ENCODE measurements at regions not wholly inside any gene's neighbourhood (a gene's known extent, or its start where the extent isn't known, plus 50 kb on each side); places are given as distances from the start of the nearest gene placed in this dataset.

GRCh38 chr13:107715496-107715895 is 499.8 kb downstream of the LIG4 start:
- Histone ChIP-seq H3K4me2 (ENCODE audit: insufficient read depth, low read length) (no peak overlapping the region), H2AFZ (ENCODE audit: low read depth, low read length) (no peak overlapping the region), H3K27ac (ENCODE audit: extremely low read depth, low read depth, low read length) (no peak overlapping the region), H3K9me1 (ENCODE audit: control insufficient read depth, insufficient read depth, low read length) (no peaks in the 10 kb centered on the region), H3K27me3 (ENCODE audit: control insufficient read depth in 2 of 2, insufficient read depth in 2 of 2, low read length in 2 of 2) (no peaks in the 10 kb centered on the region), H3K79me2 (ENCODE audit: control insufficient read depth, insufficient read depth, low read length) (no peaks in the 10 kb centered on the region), H3K9me3 (replicated peaks; ENCODE audit: control insufficient read depth, insufficient read depth, low read depth, low read length) (no peaks in the 10 kb centered on the region), H3K36me3 (ENCODE audit: control insufficient read depth, insufficient read depth, low read length) (no peaks in the 10 kb centered on the region), H3K4me3 (no peak overlapping the region), H3K4me1 (replicated peaks in 1 of 2; ENCODE audit: control insufficient read depth in 2 of 2, insufficient read depth in 2 of 2, low read length in 2 of 2) (no peaks in the 10 kb centered on the region), H3K9ac (ENCODE audit: insufficient read depth in 1 of 2, low read depth in 2 of 2, low read length in 2 of 2) (no peak overlapping the region), H4K20me1 (replicated peaks; ENCODE audit: control insufficient read depth, insufficient read depth, low read length) (no peaks in the 10 kb centered on the region)
- CTCF ChIA-PET (ENCODE audit: low intra/inter-chr PET ratio) = no interaction called here
- WGBS (ENCODE audit: insufficient coverage, low coverage, missing lambda C conversion rate) = 0% methylated on average over 5 of the region's 7 CpGs
- POLR2A ChIA-PET = no interaction called here
- FAIRE-seq (no peak), ATAC-seq (no peak), DNase-seq (ENCODE audit: extremely low read depth in 1 of 4, low spot score in 3 of 4) (no peak)
- in situ Hi-C loops (cut with MboI) = no loop called here
- BruUV-seq (replicated peaks) = no TSS peak
- intact Hi-C loops (cut with micrococcal nuclease) = no loop called here
- TF ChIP-seq PATZ1 (CRISPR knock-in tag; IDR thresholded peaks at IDR 0.05; ENCODE audit: borderline replicate concordance) (no peak), KAT2B (IDR thresholded peaks at IDR 0.05; ENCODE audit: low read depth, low read length) (no peak), CEBPZ (IDR thresholded peaks at IDR 0.05; ENCODE audit: borderline replicate concordance, low read depth, low read length) (no peak), PCBP1 (IDR thresholded peaks at IDR 0.05; ENCODE audit: low read depth, low read length, poor library complexity, severe bottlenecking) (no peak), HMG20B (CRISPR knock-in tag; IDR thresholded peaks at IDR 0.05) (no peak), ZC3H11A (IDR thresholded peaks at IDR 0.05; ENCODE audit: low read depth, low read length) (no peak), KHSRP (IDR thresholded peaks at IDR 0.05) (no peak), NEUROD1 (IDR thresholded peaks at IDR 0.05; ENCODE audit: borderline replicate concordance, low read depth, low read length, partially characterized antibody) (no peak), ZNF444 (CRISPR knock-in tag; IDR thresholded peaks at IDR 0.05) (no peak), KDM5B (IDR thresholded peaks at IDR 0.05; ENCODE audit: insufficient replicate concordance, low read depth, low read length) (no peak), TFAM (CRISPR knock-in tag; conservative IDR thresholded peaks at IDR 0.05) (no peak), EHMT2 (IDR thresholded peaks at IDR 0.05) (no peak), PRPF4 (IDR thresholded peaks at IDR 0.05; ENCODE audit: insufficient read depth, low read depth, low read length, poor library complexity, severe bottlenecking) (no peak), POLR2B (IDR thresholded peaks at IDR 0.05; ENCODE audit: low read depth, partially characterized antibody) (no peak), ARID1B (IDR thresholded peaks at IDR 0.05) (no peak), ZNF75A (CRISPR knock-in tag; IDR thresholded peaks at IDR 0.05) (no peak), CBFB (CRISPR knock-in tag; IDR thresholded peaks at IDR 0.05) (no peak)

All from K562 (cell line).